ENCODE measurements at regions not wholly inside any gene's neighbourhood (a gene's known extent, or its start where the extent isn't known, plus 50 kb on each side); places are given as distances from the start of the nearest gene placed in this dataset.

DNA sequence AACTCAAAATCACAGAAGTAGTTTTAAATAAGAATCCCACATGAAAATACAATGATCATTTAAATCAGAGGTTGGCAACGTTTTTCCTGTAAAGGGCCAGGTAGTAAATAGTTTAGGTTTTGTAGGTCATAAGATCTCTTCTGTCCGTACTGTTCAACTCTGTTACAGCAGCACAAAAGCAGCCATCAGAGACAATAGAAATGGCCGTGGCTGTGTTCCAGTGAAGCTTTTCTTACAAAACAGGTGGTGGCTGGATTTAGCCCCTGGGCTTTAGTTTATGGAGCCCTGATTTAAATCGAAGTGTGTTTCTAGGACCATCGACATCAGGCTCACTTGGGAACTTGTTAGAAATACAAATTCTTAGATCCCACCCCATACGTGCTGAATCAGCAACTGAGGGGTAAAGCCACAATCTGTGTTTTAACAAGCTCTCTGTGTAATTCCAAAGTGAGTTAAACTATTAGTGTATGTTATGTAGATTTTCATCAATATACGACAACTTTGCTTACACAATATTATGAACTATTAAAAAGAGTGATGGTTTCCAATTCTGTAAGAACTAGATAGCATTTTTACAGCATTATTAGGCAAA lies 54.8 kb upstream of the MIR17HG start:
- DNase-seq, result no peak

DNA sequence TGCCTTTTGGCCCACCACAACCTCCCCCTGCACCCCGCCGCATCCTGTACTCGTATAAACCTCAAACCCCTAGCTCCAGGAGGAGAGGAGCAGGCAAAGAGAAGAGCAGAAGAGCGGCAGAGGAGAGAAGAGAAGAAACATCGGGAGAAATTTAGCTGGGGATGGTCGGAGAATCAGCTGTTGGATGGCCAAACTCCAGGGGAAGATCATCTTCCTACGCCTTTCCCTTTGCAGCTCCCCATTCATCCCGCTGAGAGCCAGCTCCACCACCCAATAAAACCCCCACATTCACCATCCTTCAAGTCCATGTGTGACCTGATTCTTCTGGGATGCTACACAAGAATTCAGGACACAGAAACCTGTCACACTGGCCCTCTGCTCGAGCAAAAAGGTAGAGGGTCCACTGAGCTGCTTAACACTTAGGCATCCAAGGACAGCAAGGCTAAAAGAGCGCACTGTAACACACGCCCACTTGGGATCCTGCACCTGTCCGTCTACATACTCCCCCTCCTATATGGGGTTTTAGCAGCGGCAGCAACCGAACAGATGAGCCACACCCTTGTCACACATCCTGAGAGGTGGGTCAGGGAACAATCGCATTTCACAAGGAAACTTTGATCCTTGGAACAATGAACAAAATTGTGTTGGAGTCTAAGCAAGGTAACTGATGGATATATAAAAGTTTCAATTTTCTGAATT lies 51.6 kb upstream of the MIR17HG start:
- no peak for DNase-seq

- DNase-seq, result no peak
Measured at GRCh38 chr13:91297503-91297902, 50.0 kb upstream of the MIR17HG start.
